ENCODE measurements at regions not wholly inside any gene's neighbourhood (a gene's known extent, or its start where the extent isn't known, plus 50 kb on each side); places are given as distances from the start of the nearest gene placed in this dataset.
A peak's percentile ranks its signal among the peaks of the same experiment; 100 is the strongest.
"Not testable (repeated sequence)": the region's sequence is repeated elsewhere in the genome, so short reads cannot be mapped to it uniquely, and the experiment has no call there.

- Histone ChIP-seq H3K27me3 (ENCODE audit: insufficient read depth, low read length, poor library complexity) (no peaks in the 10 kb centered on the region), H3K56ac (ENCODE audit: low read length) (peak overlapping the region; percentile 38), H4K8ac (ENCODE audit: low read depth, low read length) (no peak overlapping the region), H2BK120ac (ENCODE audit: low read depth, low read length) (no peak overlapping the region), H3K79me2 (ENCODE audit: control insufficient read depth, insufficient read depth, low read length) (no peaks in the 10 kb centered on the region), H3K4me2 (ENCODE audit: low read length) (no peak overlapping the region), H3K79me1 (ENCODE audit: low read length) (no peaks in the 10 kb centered on the region), H3K4me1 (ENCODE audit: control insufficient read depth, low read depth, low read length) (no peaks in the 10 kb centered on the region), H3K36me3 (ENCODE audit: control insufficient read depth, insufficient read depth, low read length) (no peaks in the 10 kb centered on the region), H3K4me3 (ENCODE audit: low read length) (no peak overlapping the region), H3K4ac (ENCODE audit: low read depth, low read length) (no peak overlapping the region), H2BK5ac (ENCODE audit: low read length) (no peak overlapping the region), H3K9ac (ENCODE audit: low read length) (no peak overlapping the region), H3K18ac (ENCODE audit: low read length) (no peak overlapping the region), H2BK15ac (replicated peaks; ENCODE audit: low read depth) (no peak overlapping the region), H3K27ac (ENCODE audit: low read depth, low read length) (no peak overlapping the region), H2AK5ac (ENCODE audit: low read length) (no peak overlapping the region), H3K23ac (ENCODE audit: low read length) (no peak overlapping the region), H4K5ac (ENCODE audit: low read length) (no peak overlapping the region)
- no CpG with 5 or more reads among the region's 32 CpGs for WGBS (ENCODE audit: extremely low coverage, insufficient coverage, low lambda C conversion rate)
- peak; percentile 85 for DNase-seq
These were observed 73.5 kb upstream of the PRSS3 start for GRCh38 chr9:33721674-33722358.

GRCh38 chr9:33722359-33722675 is 73.0 kb upstream of the PRSS3 start:
- Histone ChIP-seq H3K4me3 (ENCODE audit: low read length) (no peak overlapping the region), H3K27ac (ENCODE audit: low read depth, low read length) (no peak overlapping the region), H3K18ac (ENCODE audit: low read length) (no peak overlapping the region), H3K79me1 (ENCODE audit: low read length) (no peaks in the 10 kb centered on the region), H2BK15ac (replicated peaks; ENCODE audit: low read depth) (no peak overlapping the region), H2BK5ac (ENCODE audit: low read length) (no peak overlapping the region), H3K27me3 (ENCODE audit: insufficient read depth, low read length, poor library complexity) (no peaks in the 10 kb centered on the region), H3K4me2 (ENCODE audit: low read length) (no peak overlapping the region), H3K9ac (ENCODE audit: low read length) (no peak overlapping the region), H3K79me2 (ENCODE audit: control insufficient read depth, insufficient read depth, low read length) (no peaks in the 10 kb centered on the region), H3K23ac (ENCODE audit: low read length) (no peak overlapping the region), H3K4ac (ENCODE audit: low read depth, low read length) (no peak overlapping the region), H4K8ac (ENCODE audit: low read depth, low read length) (no peak overlapping the region), H2AK5ac (ENCODE audit: low read length) (no peak overlapping the region), H2BK120ac (ENCODE audit: low read depth, low read length) (no peak overlapping the region), H3K4me1 (ENCODE audit: control insufficient read depth, low read depth, low read length) (no peaks in the 10 kb centered on the region), H3K36me3 (ENCODE audit: control insufficient read depth, insufficient read depth, low read length) (no peaks in the 10 kb centered on the region), H3K56ac (ENCODE audit: low read length) (no peak overlapping the region), H4K5ac (ENCODE audit: low read length) (no peak overlapping the region)
- no peak for DNase-seq
- no CpG with 5 or more reads among the region's 5 CpGs for WGBS (ENCODE audit: extremely low coverage, insufficient coverage, low lambda C conversion rate)

GRCh38 chr9:33728613-33729012 is 66.7 kb upstream of the PRSS3 start:
- Histone ChIP-seq H3K79me1 (ENCODE audit: low read length) (no peaks in the 10 kb centered on the region), H3K4me1 (ENCODE audit: control insufficient read depth, low read depth, low read length) (no peaks in the 10 kb centered on the region), H2BK5ac (ENCODE audit: low read length) (no peak overlapping the region), H3K4me3 (ENCODE audit: low read length) (no peak overlapping the region), H3K56ac (ENCODE audit: low read length) (no peak overlapping the region), H3K9ac (ENCODE audit: low read length) (no peak overlapping the region), H2BK120ac (ENCODE audit: low read depth, low read length) (no peak overlapping the region), H3K4me2 (ENCODE audit: low read length) (no peak overlapping the region), H3K36me3 (ENCODE audit: control insufficient read depth, insufficient read depth, low read length) (no peaks in the 10 kb centered on the region), H3K27me3 (ENCODE audit: insufficient read depth, low read length, poor library complexity) (no peaks in the 10 kb centered on the region), H3K79me2 (ENCODE audit: control insufficient read depth, insufficient read depth, low read length) (no peaks in the 10 kb centered on the region), H4K5ac (ENCODE audit: low read length) (no peak overlapping the region), H3K23ac (ENCODE audit: low read length) (no peak overlapping the region), H3K27ac (ENCODE audit: low read depth, low read length) (no peak overlapping the region), H3K18ac (ENCODE audit: low read length) (no peak overlapping the region), H2AK5ac (ENCODE audit: low read length) (no peak overlapping the region), H2BK15ac (replicated peaks; ENCODE audit: low read depth) (no peak overlapping the region), H4K8ac (ENCODE audit: low read depth, low read length) (no peak overlapping the region), H3K4ac (ENCODE audit: low read depth, low read length) (no peak overlapping the region)
- DNase-seq, result no peak
- no CpG with 5 or more reads among the region's 1 CpG for WGBS (ENCODE audit: extremely low coverage, insufficient coverage, low lambda C conversion rate)

GRCh38 chr9:33731142-33731541 is 64.2 kb upstream of the PRSS3 start:
- no peak overlapping the region for H2BK5ac ChIP-seq (ENCODE audit: low read length)

GRCh38 chr9:33731625-33732024 is 63.7 kb upstream of the PRSS3 start:
- no peaks in the 10 kb centered on the region for H3K4me1 ChIP-seq (ENCODE audit: control insufficient read depth, low read depth, low read length)
- H3K4ac ChIP-seq (ENCODE audit: low read depth, low read length), result no peak overlapping the region
- no peak overlapping the region for H3K4me2 ChIP-seq (ENCODE audit: low read length)
- no peaks in the 10 kb centered on the region for H3K36me3 ChIP-seq (ENCODE audit: control insufficient read depth, insufficient read depth, low read length)
- no peak overlapping the region for H3K27ac ChIP-seq (ENCODE audit: low read depth, low read length)
- H3K9ac ChIP-seq (ENCODE audit: low read length), result no peak overlapping the region
- H2AK5ac ChIP-seq (ENCODE audit: low read length), result no peak overlapping the region
- H3K18ac ChIP-seq (ENCODE audit: low read length), result no peak overlapping the region
- H3K23ac ChIP-seq (ENCODE audit: low read length), result no peak overlapping the region
- no peaks in the 10 kb centered on the region for H3K79me2 ChIP-seq (ENCODE audit: control insufficient read depth, insufficient read depth, low read length)
- H2BK15ac ChIP-seq (replicated peaks; ENCODE audit: low read depth), result no peak overlapping the region
- H3K27me3 ChIP-seq (ENCODE audit: insufficient read depth, low read length, poor library complexity), result no peaks in the 10 kb centered on the region
- no peak overlapping the region for H4K8ac ChIP-seq (ENCODE audit: low read depth, low read length)
- no peak for DNase-seq
- H2BK5ac ChIP-seq (ENCODE audit: low read length), result no peak overlapping the region
- no peak overlapping the region for H3K4me3 ChIP-seq (ENCODE audit: low read length)
- no peak overlapping the region for H3K56ac ChIP-seq (ENCODE audit: low read length)
- H4K5ac ChIP-seq (ENCODE audit: low read length), result no peak overlapping the region
- H3K79me1 ChIP-seq (ENCODE audit: low read length), result no peaks in the 10 kb centered on the region
- H2BK120ac ChIP-seq (ENCODE audit: low read depth, low read length), result no peak overlapping the region
- no CpG with 5 or more reads among the region's 2 CpGs for WGBS (ENCODE audit: extremely low coverage, insufficient coverage, low lambda C conversion rate)

More at GRCh38 chr9:33731142-33731541, 64.2 kb upstream of the PRSS3 start:
- H3K4me3 ChIP-seq (ENCODE audit: low read length), result no peak overlapping the region
- H3K79me2 ChIP-seq (ENCODE audit: control insufficient read depth, insufficient read depth, low read length), result no peaks in the 10 kb centered on the region
- H3K79me1 ChIP-seq (ENCODE audit: low read length), result no peaks in the 10 kb centered on the region
- no peak overlapping the region for H4K5ac ChIP-seq (ENCODE audit: low read length)
- WGBS (ENCODE audit: extremely low coverage, insufficient coverage, low lambda C conversion rate), result no CpG with 5 or more reads among the region's 4 CpGs
- no peaks in the 10 kb centered on the region for H3K27me3 ChIP-seq (ENCODE audit: insufficient read depth, low read length, poor library complexity)
- H2AK5ac ChIP-seq (ENCODE audit: low read length), result no peak overlapping the region
- H4K8ac ChIP-seq (ENCODE audit: low read depth, low read length), result no peak overlapping the region
- H3K18ac ChIP-seq (ENCODE audit: low read length), result no peak overlapping the region
- no peak overlapping the region for H3K56ac ChIP-seq (ENCODE audit: low read length)
- H3K4me1 ChIP-seq (ENCODE audit: control insufficient read depth, low read depth, low read length), result no peaks in the 10 kb centered on the region
- H3K4me2 ChIP-seq (ENCODE audit: low read length), result no peak overlapping the region
- H3K36me3 ChIP-seq (ENCODE audit: control insufficient read depth, insufficient read depth, low read length), result no peaks in the 10 kb centered on the region
- H3K4ac ChIP-seq (ENCODE audit: low read depth, low read length), result no peak overlapping the region
- H2BK15ac ChIP-seq (replicated peaks; ENCODE audit: low read depth), result no peak overlapping the region
- no peak overlapping the region for H3K27ac ChIP-seq (ENCODE audit: low read depth, low read length)
- no peak for DNase-seq
- H2BK120ac ChIP-seq (ENCODE audit: low read depth, low read length), result no peak overlapping the region
- no peak overlapping the region for H3K9ac ChIP-seq (ENCODE audit: low read length)
- H3K23ac ChIP-seq (ENCODE audit: low read length), result no peak overlapping the region

GRCh38 chr9:33734247-33734940 is 61.0 kb upstream of the PRSS3 start:
- not testable (repeated sequence) for H3K9ac ChIP-seq (ENCODE audit: low read length); H4K8ac ChIP-seq (ENCODE audit: low read depth, low read length); H3K18ac ChIP-seq (ENCODE audit: low read length); H3K4me1 ChIP-seq (ENCODE audit: control insufficient read depth, low read depth, low read length); H3K27ac ChIP-seq (ENCODE audit: low read depth, low read length); H2BK120ac ChIP-seq (ENCODE audit: low read depth, low read length); H2AK5ac ChIP-seq (ENCODE audit: low read length); H3K79me1 ChIP-seq (ENCODE audit: low read length); H3K79me2 ChIP-seq (ENCODE audit: control insufficient read depth, insufficient read depth, low read length); H2BK5ac ChIP-seq (ENCODE audit: low read length); H3K4me2 ChIP-seq (ENCODE audit: low read length); H3K4ac ChIP-seq (ENCODE audit: low read depth, low read length); DNase-seq; H2BK15ac ChIP-seq (replicated peaks; ENCODE audit: low read depth); H3K4me3 ChIP-seq (ENCODE audit: low read length); H3K27me3 ChIP-seq (ENCODE audit: insufficient read depth, low read length, poor library complexity); H3K23ac ChIP-seq (ENCODE audit: low read length); H4K5ac ChIP-seq (ENCODE audit: low read length); H3K56ac ChIP-seq (ENCODE audit: low read length); H3K36me3 ChIP-seq (ENCODE audit: control insufficient read depth, insufficient read depth, low read length)
- no CpG with 5 or more reads among the region's 5 CpGs for WGBS (ENCODE audit: extremely low coverage, insufficient coverage, low lambda C conversion rate)

Data from mesendoderm (in vitro differentiated cells).